Activated T-cell treated with anti-CD3 and anti-CD28 coated beads, Interleukin-2, amount 50 U/mL, for 24 hours (primary cell): ENCODE measurements at regions not wholly inside any gene's neighbourhood (a gene's known extent, or its start where the extent isn't known, plus 50 kb on each side); places are given as distances from the start of the nearest gene placed in this dataset.

Experiments used
- DNase-seq: peaks from one replicate; pipeline ENCODE4 v3.0.0-alpha.2; 2020
- H3K27ac Mint-ChIP-seq: 2 replicates; pipeline ENCODE4 v1.8.0; 2020; ENCODE audit warnings: mild to moderate bottlenecking, mixed read lengths
- H3K27me3 Mint-ChIP-seq: 2 replicates; pipeline ENCODE4 v1.8.0; 2020; ENCODE audit warnings: mixed read lengths
- H3K36me3 Mint-ChIP-seq: 2 replicates; pipeline ENCODE4 v1.8.0; 2020; ENCODE audit warnings: low read depth, mixed read lengths
- H3K4me1 Mint-ChIP-seq: 2 replicates; pipeline ENCODE4 v1.8.0; 2020; ENCODE audit warnings: low read depth, mixed read lengths
- H3K4me3 Mint-ChIP-seq: 2 replicates; pipeline ENCODE4 v1.8.0; 2020; ENCODE audit warnings: mild to moderate bottlenecking, moderate library complexity, mixed read lengths
- H3K9me3 Mint-ChIP-seq: 2 replicates; pipeline ENCODE4 v1.8.0; 2020; ENCODE audit warnings: mixed read lengths

DNA sequence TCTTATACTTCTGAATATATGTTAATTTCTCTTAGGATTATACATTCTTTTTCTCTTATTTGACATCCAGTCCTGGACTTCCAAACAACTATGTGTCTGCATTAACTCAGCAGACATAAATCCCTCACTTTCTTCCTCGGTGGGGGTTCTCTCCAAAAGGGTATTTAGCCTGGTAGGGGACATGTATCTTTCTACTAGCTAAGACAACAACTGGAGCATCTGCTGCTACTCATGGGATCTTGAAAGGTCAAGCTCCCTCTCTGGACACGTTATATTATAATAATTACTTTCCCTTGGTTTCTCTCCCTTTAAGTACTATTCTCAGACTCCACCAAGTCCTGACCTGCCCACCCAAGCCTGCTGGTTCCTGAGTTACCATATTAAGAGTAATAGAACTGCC is 983.7 kb upstream of the FLRT2 start:
- Mint-ChIP-seq H3K4me1 (no peaks in the 10 kb centered on the region), H3K9me3 (peaks cover 31% of the 10 kb centered on the region), H3K36me3 (no peaks in the 10 kb centered on the region), H3K27ac (no peak overlapping the region), H3K4me3 (no peak overlapping the region), H3K27me3 (no peaks in the 10 kb centered on the region)
- no peak for DNase-seq

GRCh38 chr14:84554136-84554535 is 975.8 kb upstream of the FLRT2 start:
- no peaks in the 10 kb centered on the region for H3K4me1 Mint-ChIP-seq
- no peak overlapping the region for H3K27ac Mint-ChIP-seq
- peaks cover 27% of the 10 kb centered on the region for H3K9me3 Mint-ChIP-seq
- no peaks in the 10 kb centered on the region for H3K36me3 Mint-ChIP-seq
- DNase-seq = no peak
- H3K27me3 Mint-ChIP-seq = no peaks in the 10 kb centered on the region
- H3K4me3 Mint-ChIP-seq = no peak overlapping the region

GRCh38 chr14:84555493-84555892 is 974.5 kb upstream of the FLRT2 start:
- no peak overlapping the region for H3K27ac Mint-ChIP-seq
- H3K27me3 Mint-ChIP-seq = no peaks in the 10 kb centered on the region
- no peaks in the 10 kb centered on the region for H3K36me3 Mint-ChIP-seq
- H3K4me3 Mint-ChIP-seq = no peak overlapping the region
- DNase-seq = no peak
- peaks cover 21% of the 10 kb centered on the region for H3K9me3 Mint-ChIP-seq
- H3K4me1 Mint-ChIP-seq = no peaks in the 10 kb centered on the region

- no peak for DNase-seq
- Mint-ChIP-seq H3K27me3 (no peaks in the 10 kb centered on the region), H3K4me3 (no peak overlapping the region), H3K27ac (no peak overlapping the region), H3K4me1 (no peaks in the 10 kb centered on the region), H3K9me3 (peaks cover 8% of the 10 kb centered on the region), H3K36me3 (no peaks in the 10 kb centered on the region)
Measured at GRCh38 chr14:84566109-84566508, 963.8 kb upstream of the FLRT2 start.

DNA sequence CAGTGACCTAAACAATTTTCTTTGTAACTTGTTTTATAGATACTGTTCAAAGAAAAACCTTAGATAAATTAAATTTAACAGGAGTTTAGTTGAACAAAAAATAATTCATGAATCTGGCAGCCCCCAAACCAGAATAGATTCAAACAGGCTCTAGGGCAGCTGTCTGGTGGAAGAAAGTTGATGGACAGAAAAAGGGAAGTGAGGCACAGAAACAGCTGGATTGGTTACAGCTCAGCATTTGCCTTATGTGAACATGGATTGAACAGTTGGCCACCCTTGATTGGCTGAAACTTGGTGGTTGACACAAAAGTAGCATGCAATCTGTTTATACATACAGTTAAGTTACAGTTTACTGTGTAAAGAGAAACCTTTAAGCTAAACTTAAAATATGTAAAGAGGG is 954.3 kb upstream of the FLRT2 start:
- Mint-ChIP-seq H3K4me3 (no peak overlapping the region), H3K4me1 (no peaks in the 10 kb centered on the region), H3K9me3 (peaks cover 19% of the 10 kb centered on the region), H3K36me3 (no peaks in the 10 kb centered on the region), H3K27ac (no peak overlapping the region), H3K27me3 (no peaks in the 10 kb centered on the region)
- no peak for DNase-seq

GRCh38 chr14:84579292-84579691 is 950.7 kb upstream of the FLRT2 start:
- H3K36me3 Mint-ChIP-seq = no peaks in the 10 kb centered on the region
- H3K4me3 Mint-ChIP-seq = no peak overlapping the region
- H3K27me3 Mint-ChIP-seq = no peaks in the 10 kb centered on the region
- no peak for DNase-seq
- H3K27ac Mint-ChIP-seq = no peak overlapping the region
- peaks cover 13% of the 10 kb centered on the region for H3K9me3 Mint-ChIP-seq
- no peaks in the 10 kb centered on the region for H3K4me1 Mint-ChIP-seq

DNA sequence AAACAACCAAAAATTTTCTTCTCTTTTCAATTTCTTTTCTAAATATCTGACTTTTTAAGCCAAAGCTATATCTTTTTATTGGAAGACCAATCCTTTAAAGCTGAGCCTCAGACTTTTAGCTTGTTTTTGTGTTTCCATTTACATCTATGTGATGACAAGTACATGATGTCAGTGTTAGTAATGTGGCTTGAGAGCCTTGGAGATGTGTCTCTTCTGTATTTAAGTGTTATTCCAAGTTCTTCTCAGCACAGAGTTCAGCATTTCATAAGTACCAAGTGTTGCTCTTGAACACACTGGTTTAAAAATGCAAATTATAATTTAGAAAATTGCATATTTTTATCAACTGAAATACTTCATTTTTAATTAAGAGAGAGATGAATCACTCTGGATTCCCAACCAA is 948.9 kb upstream of the FLRT2 start:
- H3K36me3 Mint-ChIP-seq = no peaks in the 10 kb centered on the region

DNA sequence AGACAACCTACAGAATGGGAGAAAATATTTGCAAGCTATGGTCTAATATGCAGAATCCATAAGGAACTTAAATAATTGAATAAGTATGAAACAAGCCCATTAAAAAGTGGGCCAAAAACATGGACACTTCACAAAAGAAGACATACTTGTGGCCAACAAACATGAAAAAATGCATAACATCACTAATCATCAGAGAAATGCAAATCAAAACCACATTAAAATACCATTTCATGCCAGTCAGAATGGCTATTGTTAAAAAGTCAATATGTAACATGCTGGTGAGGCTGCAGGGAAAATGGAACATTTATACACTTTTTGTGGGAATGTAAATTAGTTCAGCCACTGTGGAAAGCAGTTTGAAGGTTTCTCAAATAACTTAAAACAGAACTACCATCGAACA is 945.4 kb upstream of the FLRT2 start:
- Mint-ChIP-seq H3K9me3 (peaks cover 17% of the 10 kb centered on the region), H3K36me3 (no peaks in the 10 kb centered on the region), H3K4me3 (no peak overlapping the region), H3K27ac (no peak overlapping the region), H3K27me3 (no peaks in the 10 kb centered on the region), H3K4me1 (no peaks in the 10 kb centered on the region)
- no peak for DNase-seq

More for the DNA sequence above, 948.9 kb upstream of the FLRT2 start:
- Mint-ChIP-seq H3K4me3 (no peak overlapping the region), H3K4me1 (no peaks in the 10 kb centered on the region), H3K9me3 (peaks cover 17% of the 10 kb centered on the region), H3K27ac (no peak overlapping the region), H3K27me3 (no peaks in the 10 kb centered on the region)
- DNase-seq = no peak

- no peak overlapping the region for H3K4me3 Mint-ChIP-seq
- no peak for DNase-seq
- H3K27me3 Mint-ChIP-seq = no peaks in the 10 kb centered on the region
- peaks cover 13% of the 10 kb centered on the region for H3K9me3 Mint-ChIP-seq
- no peaks in the 10 kb centered on the region for H3K4me1 Mint-ChIP-seq
- no peak overlapping the region for H3K27ac Mint-ChIP-seq
- no peaks in the 10 kb centered on the region for H3K36me3 Mint-ChIP-seq
Measured at GRCh38 chr14:84591827-84592445, 938.0 kb upstream of the FLRT2 start.

DNA sequence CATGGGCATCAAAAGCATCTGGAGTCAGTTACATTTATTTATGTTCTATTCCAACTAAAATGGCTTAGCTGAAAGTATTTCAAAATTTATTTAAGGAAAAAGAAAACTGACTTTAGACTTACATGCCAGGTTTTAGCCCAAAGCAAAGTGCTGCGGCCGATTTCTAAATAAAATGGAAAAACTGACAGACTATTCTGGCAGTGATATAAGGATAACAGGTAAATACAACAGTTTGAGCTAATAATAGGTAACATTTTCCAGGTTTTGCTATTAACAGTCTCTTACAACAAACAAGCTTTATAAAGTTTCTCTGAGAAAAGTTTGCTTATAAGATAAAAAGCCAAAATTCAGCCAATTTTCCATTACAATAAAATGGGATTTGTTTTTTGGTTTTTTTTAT is 937.2 kb upstream of the FLRT2 start:
- H3K9me3 Mint-ChIP-seq = peaks cover 13% of the 10 kb centered on the region

GRCh38 chr14:84610086-84610485 is 919.9 kb upstream of the FLRT2 start:
- no peaks in the 10 kb centered on the region for H3K27me3 Mint-ChIP-seq
- no peaks in the 10 kb centered on the region for H3K36me3 Mint-ChIP-seq
- no peak for DNase-seq
- no peak overlapping the region for H3K4me3 Mint-ChIP-seq
- H3K4me1 Mint-ChIP-seq = no peaks in the 10 kb centered on the region
- no peak overlapping the region for H3K27ac Mint-ChIP-seq
- H3K9me3 Mint-ChIP-seq = peaks cover 4% of the 10 kb centered on the region

More for the DNA sequence above, 937.2 kb upstream of the FLRT2 start:
- no peaks in the 10 kb centered on the region for H3K36me3 Mint-ChIP-seq
- no peak for DNase-seq
- H3K4me1 Mint-ChIP-seq = no peaks in the 10 kb centered on the region
- H3K27ac Mint-ChIP-seq = no peak overlapping the region
- H3K4me3 Mint-ChIP-seq = no peak overlapping the region
- no peaks in the 10 kb centered on the region for H3K27me3 Mint-ChIP-seq

- Mint-ChIP-seq H3K4me3 (no peak overlapping the region), H3K36me3 (no peaks in the 10 kb centered on the region), H3K9me3 (peaks cover 10% of the 10 kb centered on the region), H3K27me3 (no peaks in the 10 kb centered on the region), H3K4me1 (no peaks in the 10 kb centered on the region), H3K27ac (no peak overlapping the region)
- DNase-seq = no peak
Measured at GRCh38 chr14:84622357-84622756, 907.6 kb upstream of the FLRT2 start.

- no peak overlapping the region for H3K27ac Mint-ChIP-seq
- no peaks in the 10 kb centered on the region for H3K36me3 Mint-ChIP-seq
- H3K27me3 Mint-ChIP-seq = no peaks in the 10 kb centered on the region
- DNase-seq = no peak
- peaks cover 11% of the 10 kb centered on the region for H3K9me3 Mint-ChIP-seq
- H3K4me1 Mint-ChIP-seq = no peaks in the 10 kb centered on the region
- no peak overlapping the region for H3K4me3 Mint-ChIP-seq
Measured at GRCh38 chr14:84643446-84643845, 886.5 kb upstream of the FLRT2 start.

GRCh38 chr14:84646786-84647500 is 883.0 kb upstream of the FLRT2 start:
- H3K4me3 Mint-ChIP-seq = no peak overlapping the region
- H3K36me3 Mint-ChIP-seq = no peaks in the 10 kb centered on the region
- H3K9me3 Mint-ChIP-seq = peaks cover 19% of the 10 kb centered on the region
- no peaks in the 10 kb centered on the region for H3K27me3 Mint-ChIP-seq
- DNase-seq = no peak
- no peak overlapping the region for H3K27ac Mint-ChIP-seq
- H3K4me1 Mint-ChIP-seq = no peaks in the 10 kb centered on the region

DNA sequence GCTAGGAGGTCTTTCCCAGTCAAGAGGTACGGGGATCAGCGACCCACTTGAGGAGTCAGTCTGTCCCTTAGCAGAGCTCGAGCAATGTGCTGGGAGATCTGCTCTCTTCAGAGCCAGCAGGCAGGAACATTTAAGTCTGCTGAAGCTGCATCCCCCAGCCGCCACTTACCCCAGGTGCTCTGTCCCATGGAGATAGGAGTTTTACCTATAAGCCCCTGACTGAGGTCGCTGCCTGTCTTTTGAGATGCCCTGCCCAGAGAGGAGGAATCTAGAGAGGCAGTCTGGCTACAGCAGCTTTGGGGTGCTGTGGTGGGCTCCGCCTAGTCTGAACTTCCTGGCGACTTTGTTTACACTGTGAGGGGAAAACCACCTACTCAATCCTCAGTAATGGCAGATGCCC is 874.9 kb upstream of the FLRT2 start:
- Mint-ChIP-seq H3K36me3 (no peaks in the 10 kb centered on the region), H3K4me3 (no peak overlapping the region), H3K9me3 (peaks cover 50% of the 10 kb centered on the region), H3K27ac (no peak overlapping the region), H3K4me1 (no peaks in the 10 kb centered on the region), H3K27me3 (no peaks in the 10 kb centered on the region)
- DNase-seq = no peak
